ENCODE measurements at regions not wholly inside any gene's neighbourhood (a gene's known extent, or its start where the extent isn't known, plus 50 kb on each side); places are given as distances from the start of the nearest gene placed in this dataset.

DNA sequence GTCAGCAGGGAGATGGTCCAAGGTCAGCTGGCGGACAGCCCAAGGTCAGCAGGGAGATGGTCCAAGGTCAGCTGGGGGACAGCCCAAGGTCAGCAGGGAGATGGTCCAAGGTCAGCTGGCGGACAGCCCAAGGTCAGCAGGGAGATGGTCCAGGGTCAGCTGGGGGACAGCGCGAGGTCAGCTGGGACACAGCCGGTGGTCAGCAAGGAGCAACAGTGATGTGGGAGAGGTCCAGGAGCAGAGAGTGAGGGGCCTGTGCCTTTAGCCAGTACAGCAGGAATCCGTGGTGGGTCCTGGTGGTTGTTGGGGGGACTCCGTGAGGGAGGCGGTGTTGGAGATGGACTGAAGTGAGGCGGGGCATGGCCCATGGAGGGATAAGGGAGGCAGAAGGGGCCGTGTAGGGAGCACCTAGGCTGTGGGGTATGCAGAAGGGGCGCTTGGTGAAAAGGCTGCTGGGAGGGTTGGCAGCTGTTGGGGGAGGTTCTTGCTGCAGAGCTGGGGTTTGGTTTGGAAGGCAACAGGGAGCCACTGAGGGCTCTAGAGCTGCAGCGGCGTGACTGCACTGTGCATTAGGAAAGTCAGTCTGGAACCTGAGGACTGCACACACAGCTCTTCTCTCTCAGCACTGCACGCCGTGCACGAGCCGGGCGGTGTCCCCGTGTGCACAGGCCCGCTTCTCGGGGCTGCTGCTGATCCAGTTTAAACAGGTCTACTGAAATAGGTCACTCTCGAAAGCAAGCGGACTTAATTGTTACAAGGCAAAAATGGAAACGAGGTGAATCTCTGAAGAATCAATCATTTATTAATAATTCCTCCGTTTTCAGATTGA lies 76.2 kb upstream of the HDAC4 start:
- no peaks in the 10 kb centered on the region for H3K4me1 ChIP-seq (ENCODE audit: control insufficient read depth, extremely low read depth, insufficient read depth, low read length)
- no peak for DNase-seq (ENCODE audit: low read depth in 2 of 2)
- H2AFZ ChIP-seq (ENCODE audit: low read length), result no peak overlapping the region

DNA sequence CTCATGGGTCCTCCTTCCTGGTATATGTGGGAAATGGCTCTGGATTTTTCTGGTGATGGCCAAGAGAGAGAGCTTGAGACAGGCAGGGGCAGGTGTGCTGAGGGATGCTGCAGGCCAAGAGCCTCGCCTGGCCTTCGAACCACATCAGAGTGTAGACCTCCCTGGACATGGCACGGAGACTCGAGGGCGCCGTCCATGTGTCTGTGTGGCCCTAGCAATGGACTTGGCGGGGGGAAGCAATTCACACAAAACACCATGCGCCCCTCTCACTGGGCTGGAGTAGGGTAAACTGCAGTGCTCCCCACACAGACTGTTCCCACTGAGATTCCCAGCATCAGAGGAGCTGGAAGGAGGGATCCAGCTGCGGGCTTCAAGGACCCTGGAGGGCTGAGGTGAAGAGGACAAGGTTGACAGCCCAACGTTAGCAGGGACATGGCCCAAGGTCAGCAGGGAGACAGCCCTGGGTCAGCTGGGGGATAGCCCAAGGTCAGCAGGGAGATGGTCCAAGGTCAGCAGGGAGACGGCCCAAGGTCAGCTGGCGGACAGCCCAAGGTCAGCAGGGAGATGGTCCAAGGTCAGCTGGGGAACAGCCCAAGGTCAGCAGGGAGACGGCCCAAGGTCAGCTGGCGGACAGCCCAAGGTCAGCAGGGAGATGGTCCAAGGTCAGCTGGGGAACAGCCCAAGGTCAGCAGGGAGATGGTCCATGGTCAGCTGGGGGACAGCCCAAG lies 75.4 kb upstream of the HDAC4 start:
- no peaks in the 10 kb centered on the region for H4K20me1 ChIP-seq (ENCODE audit: control insufficient read depth, extremely low read depth, insufficient read depth, low read length)
- no peaks in the 10 kb centered on the region for H3K79me2 ChIP-seq (ENCODE audit: control insufficient read depth, insufficient read depth, low read length)
- H3K9me3 ChIP-seq (ENCODE audit: control insufficient read depth, insufficient read depth, low read depth, low read length), result no peaks in the 10 kb centered on the region
- no peak for TF ChIP-seq CTCF (conservative IDR thresholded peaks at IDR 0.05 in 1 of 2, IDR thresholded peaks at IDR 0.05 in 1 of 2; ENCODE audit: low read depth in 1 of 2, low read length in 2 of 2)
- no peak for TF ChIP-seq EZH2 (IDR thresholded peaks at IDR 0.05; ENCODE audit: low read length, missing control alignments)
- no peak overlapping the region for H3K4me3 ChIP-seq (replicated peaks in 1 of 4; ENCODE audit: control extremely low read depth in 1 of 4, insufficient read depth in 1 of 4, low read depth in 3 of 4, low read length in 4 of 4)
- DNase-seq (ENCODE audit: low read depth in 2 of 2), result no peak
- H2AFZ ChIP-seq (ENCODE audit: low read length), result no peak overlapping the region
- no peaks in the 10 kb centered on the region for H3K36me3 ChIP-seq (ENCODE audit: control insufficient read depth, insufficient read depth, low read length)
- no peak overlapping the region for H3K27ac ChIP-seq (ENCODE audit: insufficient read depth, low read length)
- H3K4me2 ChIP-seq (ENCODE audit: extremely low read depth, insufficient read depth, low read length), result no peak overlapping the region
- no peaks in the 10 kb centered on the region for H3K4me1 ChIP-seq (ENCODE audit: control insufficient read depth, extremely low read depth, insufficient read depth, low read length)
- no peak overlapping the region for H3K9ac ChIP-seq (ENCODE audit: insufficient read depth, low read length)
- H3K27me3 ChIP-seq (ENCODE audit: control insufficient read depth, insufficient read depth, low read length), result no peaks in the 10 kb centered on the region

More for the DNA sequence above, 76.2 kb upstream of the HDAC4 start:
- no peak overlapping the region for H3K27ac ChIP-seq (ENCODE audit: insufficient read depth, low read length)
- H3K4me2 ChIP-seq (ENCODE audit: extremely low read depth, insufficient read depth, low read length), result no peak overlapping the region
- no peaks in the 10 kb centered on the region for H3K36me3 ChIP-seq (ENCODE audit: control insufficient read depth, insufficient read depth, low read length)
- H4K20me1 ChIP-seq (ENCODE audit: control insufficient read depth, extremely low read depth, insufficient read depth, low read length), result no peaks in the 10 kb centered on the region
- no peaks in the 10 kb centered on the region for H3K9me3 ChIP-seq (ENCODE audit: control insufficient read depth, insufficient read depth, low read depth, low read length)
- H3K27me3 ChIP-seq (ENCODE audit: control insufficient read depth, insufficient read depth, low read length), result no peaks in the 10 kb centered on the region
- no peak overlapping the region for H3K9ac ChIP-seq (ENCODE audit: insufficient read depth, low read length)
- TF ChIP-seq CTCF (conservative IDR thresholded peaks at IDR 0.05 in 1 of 2, IDR thresholded peaks at IDR 0.05 in 1 of 2; ENCODE audit: low read depth in 1 of 2, low read length in 2 of 2) (no peak), EZH2 (IDR thresholded peaks at IDR 0.05; ENCODE audit: low read length, missing control alignments) (no peak)
- H3K79me2 ChIP-seq (ENCODE audit: control insufficient read depth, insufficient read depth, low read length), result no peaks in the 10 kb centered on the region
- H3K4me3 ChIP-seq (replicated peaks in 1 of 4; ENCODE audit: control extremely low read depth in 1 of 4, insufficient read depth in 1 of 4, low read depth in 3 of 4, low read length in 4 of 4), result no peak overlapping the region

GRCh38 chr2:239475161-239476028 lies 74.6 kb upstream of the HDAC4 start:
- no peak for DNase-seq (ENCODE audit: low read depth in 2 of 2)
- no peaks in the 10 kb centered on the region for H3K27me3 ChIP-seq (ENCODE audit: control insufficient read depth, insufficient read depth, low read length)
- TF ChIP-seq EZH2 (IDR thresholded peaks at IDR 0.05; ENCODE audit: low read length, missing control alignments) (no peak), CTCF (conservative IDR thresholded peaks at IDR 0.05 in 1 of 2, IDR thresholded peaks at IDR 0.05 in 1 of 2; ENCODE audit: low read depth in 1 of 2, low read length in 2 of 2) (no peak)
- no peak overlapping the region for H3K9ac ChIP-seq (ENCODE audit: insufficient read depth, low read length)
- no peaks in the 10 kb centered on the region for H4K20me1 ChIP-seq (ENCODE audit: control insufficient read depth, extremely low read depth, insufficient read depth, low read length)
- no peak overlapping the region for H3K27ac ChIP-seq (ENCODE audit: insufficient read depth, low read length)
- H3K36me3 ChIP-seq (ENCODE audit: control insufficient read depth, insufficient read depth, low read length), result no peaks in the 10 kb centered on the region
- H2AFZ ChIP-seq (ENCODE audit: low read length), result no peak overlapping the region
- H3K79me2 ChIP-seq (ENCODE audit: control insufficient read depth, insufficient read depth, low read length), result no peaks in the 10 kb centered on the region
- H3K9me3 ChIP-seq (ENCODE audit: control insufficient read depth, insufficient read depth, low read depth, low read length), result no peaks in the 10 kb centered on the region
- no peaks in the 10 kb centered on the region for H3K4me1 ChIP-seq (ENCODE audit: control insufficient read depth, extremely low read depth, insufficient read depth, low read length)
- no peak overlapping the region for H3K4me3 ChIP-seq (replicated peaks in 1 of 4; ENCODE audit: control extremely low read depth in 1 of 4, insufficient read depth in 1 of 4, low read depth in 3 of 4, low read length in 4 of 4)
- H3K4me2 ChIP-seq (ENCODE audit: extremely low read depth, insufficient read depth, low read length), result no peak overlapping the region
